HEK293 (cell line): ENCODE measurements at regions not wholly inside any gene's neighbourhood (a gene's known extent, or its start where the extent isn't known, plus 50 kb on each side); places are given as distances from the start of the nearest gene placed in this dataset.

Experiments
- GLIS1 ChIP-seq: fragments of 450-650 bp; formaldehyde crosslinking; IDR thresholded peaks from 2 replicates; pipeline ENCODE4 v1.5.1; 2016; ENCODE audit warnings: missing biosample characterization, missing genetic modification characterization
- GLIS2 ChIP-seq: fragments of 450-650 bp; formaldehyde crosslinking; IDR thresholded peaks from 2 replicates; pipeline ENCODE4 v1.5.1; 2016; ENCODE audit warnings: missing biosample characterization, missing genetic modification characterization
- IKZF3 ChIP-seq: fragments of 450-650 bp; IDR thresholded peaks from 2 replicates; pipeline ENCODE4 v1.5.0; 2018; ENCODE audit warnings: missing biosample characterization, mild to moderate bottlenecking, missing genetic modification characterization, moderate library complexity
- ZFP41 ChIP-seq: fragments of 450-650 bp; formaldehyde crosslinking; IDR thresholded peaks from 2 replicates; pipeline ENCODE4 v1.5.1; 2016; ENCODE audit warnings: missing biosample characterization, missing genetic modification characterization, borderline replicate concordance
- ZNF10 ChIP-seq: fragments of 450-650 bp; formaldehyde crosslinking; IDR thresholded peaks from 2 replicates; pipeline ENCODE4 v1.5.1; 2017; ENCODE audit warnings: missing biosample characterization, missing genetic modification characterization
- ZNF112 ChIP-seq: fragments of 450-650 bp; formaldehyde crosslinking; IDR thresholded peaks from 2 replicates; pipeline ENCODE4 v1.5.0; 2017; ENCODE audit warnings: missing biosample characterization, missing genetic modification characterization
- ZNF121 ChIP-seq: fragments of 450-650 bp; formaldehyde crosslinking; IDR thresholded peaks from 2 replicates; pipeline ENCODE4 v1.5.1; 2016; ENCODE audit warnings: missing biosample characterization, missing genetic modification characterization
- ZNF175 ChIP-seq: fragments of 450-650 bp; formaldehyde crosslinking; IDR thresholded peaks from 2 replicates; pipeline ENCODE4 v1.5.1; 2016; ENCODE audit warnings: missing biosample characterization, missing genetic modification characterization
- ZNF239 ChIP-seq: fragments of 450-650 bp; formaldehyde crosslinking; IDR thresholded peaks from 2 replicates; pipeline ENCODE4 v1.5.1; 2016; ENCODE audit warnings: missing biosample characterization, missing genetic modification characterization
- ZNF792 ChIP-seq: fragments of 450-650 bp; formaldehyde crosslinking; IDR thresholded peaks from 2 replicates; pipeline ENCODE4 v1.5.1; 2016; ENCODE audit warnings: missing biosample characterization, missing genetic modification characterization
- ZNF843 ChIP-seq: fragments of 450-650 bp; formaldehyde crosslinking; IDR thresholded peaks from 2 replicates; pipeline ENCODE4 v1.5.1; 2016; ENCODE audit warnings: missing biosample characterization, missing genetic modification characterization
- TF ChIP-seq, protein P1 (sequence below): fragments of 450-650 bp; formaldehyde crosslinking; IDR thresholded peaks from 2 replicates; pipeline ENCODE4 v1.5.1; 2016; ENCODE audit warnings: missing biosample characterization, missing genetic modification characterization
- TF ChIP-seq, protein P2 (sequence below): fragments of 450-650 bp; formaldehyde crosslinking; IDR thresholded peaks from 2 replicates; pipeline ENCODE4 v1.5.1; 2016; ENCODE audit warnings: missing biosample characterization, missing genetic modification characterization
- TF ChIP-seq, protein P3 (sequence below): fragments of 450-650 bp; formaldehyde crosslinking; IDR thresholded peaks from 2 replicates; pipeline ENCODE4 v1.5.1; 2016; ENCODE audit warnings: missing biosample characterization, missing genetic modification characterization

DNA sequence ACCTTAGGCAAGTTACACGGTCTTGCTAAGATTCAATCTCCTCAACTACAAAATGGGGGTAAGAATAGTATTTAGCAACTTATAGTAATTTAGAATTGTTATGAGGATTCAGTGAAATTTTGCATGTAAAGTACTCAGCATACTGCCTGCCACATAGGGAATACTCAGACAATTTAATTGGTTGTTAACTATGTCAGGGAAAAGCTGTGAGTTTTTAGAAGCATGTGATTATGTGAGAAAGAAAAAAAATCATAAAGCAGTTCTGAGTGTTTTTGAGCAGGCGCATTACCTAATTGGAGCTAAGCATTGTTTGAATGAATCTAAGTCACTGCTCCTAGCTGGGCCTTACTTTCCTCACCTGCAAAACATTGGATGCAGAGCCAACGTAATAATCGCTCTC is 287.3 kb upstream of the MTNR1B start:
- TF ChIP-seq ZFP41 (tag by site-specific recombination): no peak
- no peak for TF ChIP-seq ZNF121 (tag by site-specific recombination)
- TF ChIP-seq ZNF792 (tag by site-specific recombination): no peak
- TF ChIP-seq, protein P1, sequence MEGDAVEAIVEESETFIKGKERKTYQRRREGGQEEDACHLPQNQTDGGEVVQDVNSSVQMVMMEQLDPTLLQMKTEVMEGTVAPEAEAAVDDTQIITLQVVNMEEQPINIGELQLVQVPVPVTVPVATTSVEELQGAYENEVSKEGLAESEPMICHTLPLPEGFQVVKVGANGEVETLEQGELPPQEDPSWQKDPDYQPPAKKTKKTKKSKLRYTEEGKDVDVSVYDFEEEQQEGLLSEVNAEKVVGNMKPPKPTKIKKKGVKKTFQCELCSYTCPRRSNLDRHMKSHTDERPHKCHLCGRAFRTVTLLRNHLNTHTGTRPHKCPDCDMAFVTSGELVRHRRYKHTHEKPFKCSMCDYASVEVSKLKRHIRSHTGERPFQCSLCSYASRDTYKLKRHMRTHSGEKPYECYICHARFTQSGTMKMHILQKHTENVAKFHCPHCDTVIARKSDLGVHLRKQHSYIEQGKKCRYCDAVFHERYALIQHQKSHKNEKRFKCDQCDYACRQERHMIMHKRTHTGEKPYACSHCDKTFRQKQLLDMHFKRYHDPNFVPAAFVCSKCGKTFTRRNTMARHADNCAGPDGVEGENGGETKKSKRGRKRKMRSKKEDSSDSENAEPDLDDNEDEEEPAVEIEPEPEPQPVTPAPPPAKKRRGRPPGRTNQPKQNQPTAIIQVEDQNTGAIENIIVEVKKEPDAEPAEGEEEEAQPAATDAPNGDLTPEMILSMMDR (tag by site-specific recombination): no peak
- no peak for TF ChIP-seq ZNF843
- TF ChIP-seq ZNF112 (tag by site-specific recombination): no peak
- TF ChIP-seq, protein P2, sequence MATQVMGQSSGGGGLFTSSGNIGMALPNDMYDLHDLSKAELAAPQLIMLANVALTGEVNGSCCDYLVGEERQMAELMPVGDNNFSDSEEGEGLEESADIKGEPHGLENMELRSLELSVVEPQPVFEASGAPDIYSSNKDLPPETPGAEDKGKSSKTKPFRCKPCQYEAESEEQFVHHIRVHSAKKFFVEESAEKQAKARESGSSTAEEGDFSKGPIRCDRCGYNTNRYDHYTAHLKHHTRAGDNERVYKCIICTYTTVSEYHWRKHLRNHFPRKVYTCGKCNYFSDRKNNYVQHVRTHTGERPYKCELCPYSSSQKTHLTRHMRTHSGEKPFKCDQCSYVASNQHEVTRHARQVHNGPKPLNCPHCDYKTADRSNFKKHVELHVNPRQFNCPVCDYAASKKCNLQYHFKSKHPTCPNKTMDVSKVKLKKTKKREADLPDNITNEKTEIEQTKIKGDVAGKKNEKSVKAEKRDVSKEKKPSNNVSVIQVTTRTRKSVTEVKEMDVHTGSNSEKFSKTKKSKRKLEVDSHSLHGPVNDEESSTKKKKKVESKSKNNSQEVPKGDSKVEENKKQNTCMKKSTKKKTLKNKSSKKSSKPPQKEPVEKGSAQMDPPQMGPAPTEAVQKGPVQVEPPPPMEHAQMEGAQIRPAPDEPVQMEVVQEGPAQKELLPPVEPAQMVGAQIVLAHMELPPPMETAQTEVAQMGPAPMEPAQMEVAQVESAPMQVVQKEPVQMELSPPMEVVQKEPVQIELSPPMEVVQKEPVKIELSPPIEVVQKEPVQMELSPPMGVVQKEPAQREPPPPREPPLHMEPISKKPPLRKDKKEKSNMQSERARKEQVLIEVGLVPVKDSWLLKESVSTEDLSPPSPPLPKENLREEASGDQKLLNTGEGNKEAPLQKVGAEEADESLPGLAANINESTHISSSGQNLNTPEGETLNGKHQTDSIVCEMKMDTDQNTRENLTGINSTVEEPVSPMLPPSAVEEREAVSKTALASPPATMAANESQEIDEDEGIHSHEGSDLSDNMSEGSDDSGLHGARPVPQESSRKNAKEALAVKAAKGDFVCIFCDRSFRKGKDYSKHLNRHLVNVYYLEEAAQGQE: no peak
- TF ChIP-seq, protein P3, sequence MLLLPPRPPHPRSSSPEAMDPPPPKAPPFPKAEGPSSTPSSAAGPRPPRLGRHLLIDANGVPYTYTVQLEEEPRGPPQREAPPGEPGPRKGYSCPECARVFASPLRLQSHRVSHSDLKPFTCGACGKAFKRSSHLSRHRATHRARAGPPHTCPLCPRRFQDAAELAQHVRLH (tag by site-specific recombination): no peak
- no peak for TF ChIP-seq ZNF239 (tag by site-specific recombination)
- no peak for TF ChIP-seq ZNF175 (tag by site-specific recombination)
- TF ChIP-seq GLIS1 (tag by site-specific recombination): no peak
- TF ChIP-seq GLIS2 (tag by site-specific recombination): no peak
- no peak for TF ChIP-seq IKZF3
- no peak for TF ChIP-seq ZNF10
